ENCODE measurements at regions not wholly inside any gene's neighbourhood (a gene's known extent, or its start where the extent isn't known, plus 50 kb on each side); places are given as distances from the start of the nearest gene placed in this dataset.
"Not testable (repeated sequence)": the region's sequence is repeated elsewhere in the genome, so short reads cannot be mapped to it uniquely, and the experiment has no call there.

- DNase-seq: not testable (repeated sequence)
Observed at GRCh38 chrX:40788698-40789097, 53.4 kb upstream of the MED14 start.

GRCh38 chrX:40792433-40792832, 57.1 kb upstream of the MED14 start:
- DNase-seq: no peak

GRCh38 chrX:40794829-40795130, 59.4 kb upstream of the MED14 start:
- DNase-seq: not testable (repeated sequence)

- not testable (repeated sequence) for DNase-seq
Observed at GRCh38 chrX:40799745-40800144, 64.4 kb upstream of the MED14 start.

- no peak for DNase-seq
Observed at GRCh38 chrX:40805404-40805803, 70.1 kb upstream of the MED14 start.

GRCh38 chrX:40806513-40807220, 71.3 kb upstream of the MED14 start:
- no peak for DNase-seq

GRCh38 chrX:40807384-40807783, 72.0 kb upstream of the MED14 start:
- DNase-seq: no peak

GRCh38 chrX:40808203-40808602, 72.9 kb upstream of the MED14 start:
- no peak for DNase-seq

GRCh38 chrX:40809210-40809609, 73.9 kb upstream of the MED14 start:
- no peak for DNase-seq

- DNase-seq: not testable (repeated sequence)
Observed at GRCh38 chrX:40815045-40815444, 79.7 kb upstream of the MED14 start.

GRCh38 chrX:40816906-40817305, 81.6 kb upstream of the MED14 start:
- DNase-seq: no peak

GRCh38 chrX:40818236-40818635, 82.9 kb upstream of the MED14 start:
- DNase-seq: no peak

- DNase-seq: no peak
Observed at GRCh38 chrX:40821780-40822179, 86.4 kb upstream of the MED14 start.

- DNase-seq: no peak
Observed at GRCh38 chrX:40827331-40827730, 92.0 kb upstream of the MED14 start.

GRCh38 chrX:40831750-40832149, 96.4 kb upstream of the MED14 start:
- no peak for DNase-seq

- DNase-seq: no peak
Observed at GRCh38 chrX:40832723-40833122, 97.4 kb upstream of the MED14 start.

GRCh38 chrX:40834225-40834624, 98.9 kb upstream of the MED14 start:
- no peak for DNase-seq

- DNase-seq: no peak
Observed at GRCh38 chrX:40835526-40835925, 100.2 kb upstream of the MED14 start.

GRCh38 chrX:40843643-40844042, 108.3 kb upstream of the MED14 start:
- DNase-seq: no peak

- no peak for DNase-seq
Observed at GRCh38 chrX:40844471-40844870, 109.1 kb upstream of the MED14 start.

- no peak for DNase-seq
Observed at GRCh38 chrX:40845331-40845911, 110.1 kb upstream of the MED14 start.

GRCh38 chrX:40849906-40850823, 114.8 kb upstream of the MED14 start:
- no peak for DNase-seq

- no peak for DNase-seq
Observed at GRCh38 chrX:40852586-40852985, 117.2 kb upstream of the MED14 start.
